HepG2 (cell line): ENCODE measurements at regions not wholly inside any gene's neighbourhood (a gene's known extent, or its start where the extent isn't known, plus 50 kb on each side); places are given as distances from the start of the nearest gene placed in this dataset.

Source experiments
- ATAC-seq: fragments of 200-7000 bp; cut with Tn5 transposase; 3 replicates; pipeline ENCODE4 v1.9.1; 2020; ENCODE audit warnings: mild to moderate bottlenecking, moderate library complexity
- BruUV-seq: library from RNA; stranded (reverse); fragments of 400-500 nt; replicated peaks from 2 replicates; lab custom pipeline; 2021; lab: Mats Ljungman, UMichigan
- CTCF ChIA-PET: fragments of 300-600 bp; formaldehyde crosslinking; extraction: SDS; loops from one replicate; lab custom pipeline; 2021; ENCODE audit warnings: low total read pairs, inconsistent platforms, low intra/inter-chr PET ratio; lab: Yijun Ruan, JAX
- POLR2A ChIA-PET: fragments of 350-600 bp; sonication (Branson Sonifier 250); formaldehyde crosslinking; loops from one replicate; lab custom pipeline; 2020; ENCODE audit warnings: antibody characterized with exemption, inconsistent platforms; lab: Yijun Ruan, JAX
- DNase-seq: peaks from one replicate; pipeline ENCODE4 v3.0.0-alpha.2; 2015; ENCODE audit warnings: low spot score
- FAIRE-seq: peaks from 3 replicates; lab custom pipeline; 2011; peaks lifted over from hg19 to GRCh38; lab: Jason Lieb, UNC
- H2AFZ ChIP-seq: one replicate; pipeline ENCODE4 v1.6.1; 2011; ENCODE audit warnings: low read length, inconsistent platforms
- H3K27ac ChIP-seq: fragments of 300-600 bp; 3 replicates; pipeline ENCODE4 v1.8.0; 2011; ENCODE audit warnings: mixed run types, mild to moderate bottlenecking, mixed read lengths, low read length, inconsistent platforms; ENCODE audit not compliant: insufficient read depth; ENCODE audit errors: extremely low read length
- H3K27me3 ChIP-seq, 2 experiments: fragments of 200-600 bp in 1 of 2; 2 replicates in 1 of 2; 3 replicates in 1 of 2; pipeline versions ENCODE4 v1.6.0 to v1.8.0; 2011; ENCODE audit warnings: low read length in 2 of 2, mild to moderate bottlenecking in 2 of 2, moderate library complexity in 2 of 2, inconsistent platforms in 1 of 2; ENCODE audit not compliant: insufficient read depth in 2 of 2, control insufficient read depth in 1 of 2
- H3K36me3 ChIP-seq, 2 experiments: fragments of 200-600 bp in 1 of 2; replicated peaks in 1 of 2; 2 replicates in 1 of 2; 3 replicates in 1 of 2; pipeline versions ENCODE4 v1.5.1 to v1.8.0; 2011; ENCODE audit warnings: low read length in 2 of 2, inconsistent platforms in 1 of 2; ENCODE audit not compliant: insufficient read depth in 2 of 2, control insufficient read depth in 1 of 2
- H3K4me1 ChIP-seq: 2 replicates; pipeline ENCODE4 v1.5.1; 2012; ENCODE audit warnings: low read length, inconsistent platforms; ENCODE audit not compliant: insufficient read depth
- H3K4me2 ChIP-seq: 2 replicates; pipeline ENCODE4 v1.6.0; 2011; ENCODE audit warnings: low read depth, low read length, inconsistent platforms
- H3K4me3 ChIP-seq, 3 experiments: fragments of 200-600 bp in 1 of 3; sonication (generic), shearing (Covaris generic) in 1 of 3; replicated peaks in 1 of 3; 2 replicates each; pipeline ENCODE4 v1.5.1; 2011 to 2016; ENCODE audit warnings: low read length in 3 of 3, inconsistent platforms in 2 of 3, low read depth in 2 of 3, mild to moderate bottlenecking in 2 of 3, control low read depth in 1 of 3, mixed read lengths in 1 of 3; ENCODE audit not compliant: insufficient read depth in 1 of 3
- H3K79me2 ChIP-seq: one replicate; pipeline ENCODE4 v1.6.1; 2011; ENCODE audit warnings: low read length, inconsistent platforms; ENCODE audit not compliant: insufficient read depth
- H3K9ac ChIP-seq: 2 replicates; pipeline ENCODE4 v1.6.0; 2011; ENCODE audit warnings: mild to moderate bottlenecking, low read depth, low read length, inconsistent platforms; ENCODE audit not compliant: insufficient read depth
- H3K9me3 ChIP-seq: 2 replicates; pipeline ENCODE4 v1.5.1; 2012; ENCODE audit warnings: mild to moderate bottlenecking, low read length
- H4K20me1 ChIP-seq: 2 replicates; pipeline ENCODE4 v1.6.0; 2011; ENCODE audit warnings: inconsistent platforms, mild to moderate bottlenecking, low read length, moderate library complexity; ENCODE audit not compliant: insufficient read depth
- FLYWCH1 ChIP-seq: sonication (generic); formaldehyde crosslinking; IDR thresholded peaks from 2 replicates; pipeline ENCODE4 v1.8.1; 2023; ENCODE audit warnings: mild to moderate bottlenecking, missing genetic modification reagents
- FOXM1 ChIP-seq: sonication (generic); formaldehyde crosslinking; IDR thresholded peaks from 2 replicates; pipeline ENCODE4 v1.5.0; 2020; ENCODE audit warnings: missing genetic modification reagents
- NFATC3 ChIP-seq: sonication (generic); formaldehyde crosslinking; IDR thresholded peaks from 2 replicates; pipeline ENCODE4 v1.5.1; 2020; ENCODE audit warnings: mild to moderate bottlenecking, missing genetic modification reagents
- PCBP2 ChIP-seq: fragments of 200-400 bp; formaldehyde crosslinking; optimal IDR thresholded peaks from 2 replicates; pipeline ENCODE3; 2018; ENCODE audit warnings: low read length, low read depth; ENCODE audit not compliant: poor library complexity, severe bottlenecking
- POLR2A ChIP-seq, 2 experiments: IDR thresholded peaks; 2 replicates each; pipeline ENCODE4 v1.6.1; 2011; ENCODE audit warnings: low read depth in 2 of 2, low read length in 2 of 2, mild to moderate bottlenecking in 1 of 2, moderate library complexity in 1 of 2; ENCODE audit not compliant: insufficient read depth in 1 of 2
- RXRA ChIP-seq: sonication (generic); formaldehyde crosslinking; IDR thresholded peaks from 2 replicates; pipeline ENCODE4 v1.5.1; 2020; ENCODE audit warnings: missing genetic modification reagents
- SAP130 ChIP-seq: IDR thresholded peaks from 2 replicates; pipeline ENCODE4 v1.6.1; 2016; ENCODE audit warnings: low read depth
- ZNF292 ChIP-seq: sonication (generic); formaldehyde crosslinking; IDR thresholded peaks from 2 replicates; pipeline ENCODE4 v1.8.1; 2022; ENCODE audit warnings: mild to moderate bottlenecking, low read depth, missing genetic modification reagents, borderline replicate concordance
- ZNF552 ChIP-seq: sonication (generic); formaldehyde crosslinking; IDR thresholded peaks from 2 replicates; pipeline ENCODE4 v1.9.0; 2022; ENCODE audit warnings: missing genetic modification reagents, mild to moderate bottlenecking, borderline replicate concordance
- ZNF564 ChIP-seq: sonication (generic); formaldehyde crosslinking; IDR thresholded peaks from 2 replicates; pipeline ENCODE4 v1.8.1; 2023; ENCODE audit warnings: mild to moderate bottlenecking, missing genetic modification reagents
- ZNF644 ChIP-seq: IDR thresholded peaks from 2 replicates; pipeline ENCODE4 v1.6.1; 2016; ENCODE audit warnings: low read depth
- ZSCAN21 ChIP-seq: sonication (generic); formaldehyde crosslinking; IDR thresholded peaks from 2 replicates; pipeline ENCODE4 v1.8.0; 2022; ENCODE audit warnings: mild to moderate bottlenecking, missing genetic modification reagents, moderate library complexity, borderline replicate concordance
- WGBS: methylation state at CpG from one replicate; pipeline ENCODE4 v1.1.6; 2017; ENCODE audit warnings: low lambda C conversion rate; 5-methylcytosine and 5-hydroxymethylcytosine counted together
- in situ Hi-C: cut with HindIII; loops from 2 replicates; pipeline ENCODE4 v1.10.0; 2017; ENCODE audit warnings: low pct_unique_long_range_greater_than_20kb; ENCODE audit not compliant: extremely low pct_ligation_motif_present
- intact Hi-C: fragments of 100-400 bp; cut with micrococcal nuclease; formaldehyde crosslinking; loops from one replicate; pipeline ENCODE4 v1.10.0; 2022; ENCODE audit not compliant: unreplicated experiment
- TF ChIP-seq, protein P1 (sequence below): sonication (generic); formaldehyde crosslinking; IDR thresholded peaks from 2 replicates; pipeline ENCODE4 v1.4.0; 2020; ENCODE audit warnings: missing genetic modification reagents
- TF ChIP-seq, protein P2 (sequence below): sonication (generic); formaldehyde crosslinking; conservative IDR thresholded peaks from 2 replicates; pipeline ENCODE4 v1.4.0; 2020; ENCODE audit warnings: missing genetic modification reagents
- TF ChIP-seq, protein P3 (sequence below): IDR thresholded peaks from 2 replicates; pipeline ENCODE4 v1.6.1; 2016

DNA sequence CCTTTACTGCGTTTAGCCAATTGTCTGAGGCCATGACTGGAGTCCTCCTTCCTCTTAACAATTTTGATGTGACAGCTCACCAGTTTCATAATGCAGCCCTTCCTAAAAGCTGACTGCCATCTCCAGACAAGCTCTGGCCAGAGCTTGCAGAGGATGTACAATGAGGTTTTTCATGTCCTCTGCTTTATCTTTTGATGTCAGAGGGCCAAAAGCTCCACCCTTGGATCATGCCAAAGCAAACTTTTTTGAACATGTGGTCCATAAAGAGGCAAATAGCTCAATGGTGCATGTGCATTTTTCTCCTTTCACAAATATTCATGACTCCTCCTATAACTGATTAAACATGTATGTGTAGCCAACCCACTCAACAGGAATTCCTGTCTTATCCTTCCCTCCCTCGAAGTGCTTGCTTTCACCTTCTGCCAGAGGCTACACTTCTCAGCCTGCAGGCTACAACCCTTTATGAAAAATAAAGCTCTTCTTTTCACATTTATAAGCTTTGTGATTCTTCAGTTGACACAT is 266.2 kb downstream of the FBXO15 start:
- Histone ChIP-seq H3K27ac (no peak overlapping the region), H3K9me3 (no peaks in the 10 kb centered on the region), H3K4me1 (no peaks in the 10 kb centered on the region), H2AFZ (no peak overlapping the region), H3K79me2 (no peaks in the 10 kb centered on the region), H4K20me1 (no peaks in the 10 kb centered on the region), H3K27me3 (no peaks in the 10 kb centered on the region), H3K36me3 (no peaks in the 10 kb centered on the region), H3K9ac (no peak overlapping the region), H3K4me2 (no peak overlapping the region), H3K4me3 (no peak overlapping the region)
- in situ Hi-C loops (no loop called here), intact Hi-C loops (no loop called here)
- POLR2A ChIA-PET: no interaction called here
- no TSS peak for BruUV-seq
- ATAC-seq: no peak
- 0% methylated on average over 2 of the region's 2 CpGs for WGBS
- DNase-seq: no peak
- CTCF ChIA-PET: no interaction called here
- no peak for TF ChIP-seq FOXM1
- TF ChIP-seq NFATC3: no peak
- TF ChIP-seq, protein P1, sequence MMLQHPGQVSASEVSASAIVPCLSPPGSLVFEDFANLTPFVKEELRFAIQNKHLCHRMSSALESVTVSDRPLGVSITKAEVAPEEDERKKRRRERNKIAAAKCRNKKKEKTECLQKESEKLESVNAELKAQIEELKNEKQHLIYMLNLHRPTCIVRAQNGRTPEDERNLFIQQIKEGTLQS (CRISPR knock-in tag): no peak
- FAIRE-seq: no peak

DNA sequence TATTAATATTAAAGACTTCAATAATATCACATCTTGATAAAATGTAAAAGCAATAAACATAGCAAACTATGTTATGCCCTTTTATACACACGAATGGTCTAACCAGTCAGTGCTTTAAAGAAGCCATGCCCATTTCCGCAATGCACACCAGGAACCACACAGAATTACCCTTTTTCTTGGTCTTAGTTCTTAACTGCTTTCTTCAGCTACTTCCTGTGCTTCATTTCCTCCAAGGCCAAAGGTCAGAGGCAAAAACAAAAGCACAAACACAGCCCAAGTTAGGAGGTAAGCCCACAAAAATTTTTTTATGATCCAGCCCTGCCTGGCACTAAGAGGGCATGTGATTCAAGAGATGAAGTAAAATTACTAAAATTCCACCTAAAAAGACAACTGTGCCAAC is 267.2 kb downstream of the FBXO15 start:
- no peak overlapping the region for H3K27ac ChIP-seq
- FAIRE-seq (no peak), DNase-seq (no peak), ATAC-seq (no peak)
- no peak overlapping the region for H3K4me3 ChIP-seq
- H2AFZ ChIP-seq: no peak overlapping the region
- ChIA-PET CTCF (no interaction called here), POLR2A (no interaction called here)
- H4K20me1 ChIP-seq: no peaks in the 10 kb centered on the region
- TF ChIP-seq PCBP2 (no peak), SAP130 (CRISPR knock-in tag) (no peak), ZNF564 (CRISPR knock-in tag) (no peak), ZNF552 (no peak), ZNF644 (CRISPR knock-in tag) (no peak), RXRA (CRISPR knock-in tag) (no peak), POLR2A (IDR thresholded peaks at IDR 0.05; ENCODE audit: insufficient read depth in 1 of 2, low read depth in 2 of 2, low read length in 2 of 2) (no peak), ZSCAN21 (CRISPR knock-in tag) (no peak), ZNF292 (no peak), FLYWCH1 (no peak)
- TF ChIP-seq, protein P2, sequence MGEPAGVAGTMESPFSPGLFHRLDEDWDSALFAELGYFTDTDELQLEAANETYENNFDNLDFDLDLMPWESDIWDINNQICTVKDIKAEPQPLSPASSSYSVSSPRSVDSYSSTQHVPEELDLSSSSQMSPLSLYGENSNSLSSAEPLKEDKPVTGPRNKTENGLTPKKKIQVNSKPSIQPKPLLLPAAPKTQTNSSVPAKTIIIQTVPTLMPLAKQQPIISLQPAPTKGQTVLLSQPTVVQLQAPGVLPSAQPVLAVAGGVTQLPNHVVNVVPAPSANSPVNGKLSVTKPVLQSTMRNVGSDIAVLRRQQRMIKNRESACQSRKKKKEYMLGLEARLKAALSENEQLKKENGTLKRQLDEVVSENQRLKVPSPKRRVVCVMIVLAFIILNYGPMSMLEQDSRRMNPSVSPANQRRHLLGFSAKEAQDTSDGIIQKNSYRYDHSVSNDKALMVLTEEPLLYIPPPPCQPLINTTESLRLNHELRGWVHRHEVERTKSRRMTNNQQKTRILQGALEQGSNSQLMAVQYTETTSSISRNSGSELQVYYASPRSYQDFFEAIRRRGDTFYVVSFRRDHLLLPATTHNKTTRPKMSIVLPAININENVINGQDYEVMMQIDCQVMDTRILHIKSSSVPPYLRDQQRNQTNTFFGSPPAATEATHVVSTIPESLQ (CRISPR knock-in tag): no peak
- TF ChIP-seq, protein P3, sequence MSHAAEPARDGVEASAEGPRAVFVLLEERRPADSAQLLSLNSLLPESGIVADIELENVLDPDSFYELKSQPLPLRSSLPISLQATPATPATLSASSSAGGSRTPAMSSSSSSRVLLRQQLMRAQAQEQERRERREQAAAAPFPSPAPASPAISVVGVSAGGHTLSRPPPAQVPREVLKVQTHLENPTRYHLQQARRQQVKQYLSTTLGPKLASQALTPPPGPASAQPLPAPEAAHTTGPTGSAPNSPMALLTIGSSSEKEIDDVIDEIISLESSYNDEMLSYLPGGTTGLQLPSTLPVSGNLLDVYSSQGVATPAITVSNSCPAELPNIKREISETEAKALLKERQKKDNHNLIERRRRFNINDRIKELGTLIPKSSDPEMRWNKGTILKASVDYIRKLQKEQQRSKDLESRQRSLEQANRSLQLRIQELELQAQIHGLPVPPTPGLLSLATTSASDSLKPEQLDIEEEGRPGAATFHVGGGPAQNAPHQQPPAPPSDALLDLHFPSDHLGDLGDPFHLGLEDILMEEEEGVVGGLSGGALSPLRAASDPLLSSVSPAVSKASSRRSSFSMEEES (CRISPR knock-in tag): no peak
- H3K79me2 ChIP-seq: no peaks in the 10 kb centered on the region
- H3K4me2 ChIP-seq: no peak overlapping the region
- 25% methylated on average over 2 of the region's 2 CpGs for WGBS
- in situ Hi-C loops: no loop called here
- no peaks in the 10 kb centered on the region for H3K36me3 ChIP-seq
- intact Hi-C loops: no loop called here
- H3K27me3 ChIP-seq: no peaks in the 10 kb centered on the region
- no TSS peak for BruUV-seq
- H3K4me1 ChIP-seq: no peaks in the 10 kb centered on the region
- H3K9me3 ChIP-seq: no peaks in the 10 kb centered on the region
- no peak overlapping the region for H3K9ac ChIP-seq
